Right renal cortex interstitium (tissue), 3 donors: ENCODE measurements at regions not wholly inside any gene's neighbourhood (a gene's known extent, or its start where the extent isn't known, plus 50 kb on each side); places are given as distances from the start of the nearest gene placed in this dataset.
"Not testable (repeated sequence)": the region's sequence is repeated elsewhere in the genome, so short reads cannot be mapped to it uniquely, and the experiment has no call there.

Experiments
- DNase-seq, 3 donors: peaks; one replicate each; pipeline ENCODE4 v3.0.0-alpha.2; 2013; ENCODE audit warnings: low read depth in 3 of 3, low spot score in 2 of 3

GRCh38 chr1:206311611-206312273 is 108.4 kb downstream of the SRGAP2 start:
- DNase-seq = not testable (repeated sequence)

- DNase-seq = not testable (repeated sequence)
Observed at GRCh38 chr1:206312274-206312665, 108.9 kb downstream of the SRGAP2 start.

GRCh38 chr1:206314951-206315636 is 111.8 kb downstream of the SRGAP2 start:
- DNase-seq = not testable (repeated sequence)

GRCh38 chr1:206316901-206317300 is 113.6 kb downstream of the SRGAP2 start:
- DNase-seq = not testable (repeated sequence)

- DNase-seq = not testable (repeated sequence)
Observed at GRCh38 chr1:206317878-206318514, 114.7 kb downstream of the SRGAP2 start.

- DNase-seq = not testable (repeated sequence)
Observed at GRCh38 chr1:206320227-206320626, 116.9 kb downstream of the SRGAP2 start.

- DNase-seq = not testable (repeated sequence)
Observed at GRCh38 chr1:206326159-206326939, 123.0 kb downstream of the SRGAP2 start.

GRCh38 chr1:206331597-206331996 is 128.3 kb downstream of the SRGAP2 start:
- not testable (repeated sequence) for DNase-seq

- DNase-seq = not testable (repeated sequence)
Observed at GRCh38 chr1:206333316-206333715, 130.0 kb downstream of the SRGAP2 start.

- not testable (repeated sequence) for DNase-seq
Observed at GRCh38 chr1:206333897-206334296, 130.6 kb downstream of the SRGAP2 start.

- DNase-seq = not testable (repeated sequence)
Observed at GRCh38 chr1:206334481-206334880, 131.1 kb downstream of the SRGAP2 start.

- DNase-seq = not testable (repeated sequence)
Observed at GRCh38 chr1:206335162-206335561, 131.8 kb downstream of the SRGAP2 start.

GRCh38 chr1:206335875-206336846 is 132.8 kb downstream of the SRGAP2 start:
- not testable (repeated sequence) for DNase-seq

- not testable (repeated sequence) for DNase-seq
Observed at GRCh38 chr1:206337024-206337423, 133.3 kb upstream of the IKBKE start.

GRCh38 chr1:206350493-206351275 is 119.6 kb upstream of the IKBKE start:
- DNase-seq = not testable (repeated sequence)

- DNase-seq = not testable (repeated sequence)
Observed at GRCh38 chr1:206351276-206352052, 118.8 kb upstream of the IKBKE start.

GRCh38 chr1:206356310-206356709 is 114.0 kb upstream of the IKBKE start:
- DNase-seq = not testable (repeated sequence)

- DNase-seq = not testable (repeated sequence)
Observed at GRCh38 chr1:206357962-206358361, 112.3 kb upstream of the IKBKE start.
